ENCODE measurements at regions not wholly inside any gene's neighbourhood (a gene's known extent, or its start where the extent isn't known, plus 50 kb on each side); places are given as distances from the start of the nearest gene placed in this dataset.

GRCh38 chr12:82109243-82109642, 248.9 kb downstream of the CCDC59 start (continued):
- TF ChIP-seq CEBPG (CRISPR knock-in tag; IDR thresholded peaks at IDR 0.05) (no peak), CEBPG (tag; conservative IDR thresholded peaks at IDR 0.05 in 1 of 2, IDR thresholded peaks at IDR 0.05 in 1 of 2) (no peak), FIP1L1 (IDR thresholded peaks at IDR 0.05; ENCODE audit: low read depth, low read length, poor library complexity, severe bottlenecking) (no peak), MNT (conservative IDR thresholded peaks at IDR 0.05) (no peak), MITF (IDR thresholded peaks at IDR 0.05) (no peak), CBX3 (IDR thresholded peaks at IDR 0.05; ENCODE audit: borderline replicate concordance in 1 of 2, low read length in 2 of 2) (no peak), ZBTB5 (IDR thresholded peaks at IDR 0.05) (no peak), ZKSCAN8 (CRISPR knock-in tag; IDR thresholded peaks at IDR 0.05) (no peak), ETS1 (conservative IDR thresholded peaks at IDR 0.05; ENCODE audit: control insufficient read depth, low read depth, low read length) (no peak)

Measured in K562 (cell line).